HUDEP-2 (cell line): ENCODE measurements at regions not wholly inside any gene's neighbourhood (a gene's known extent, or its start where the extent isn't known, plus 50 kb on each side); places are given as distances from the start of the nearest gene placed in this dataset.

Experiments used
- DNase-seq, 76 experiments: peaks; one replicate each; lab custom pipeline; 2025; ENCODE audit not compliant: unreplicated experiment in 76 of 76; lab: John Stamatoyannopoulos, UW

DNA sequence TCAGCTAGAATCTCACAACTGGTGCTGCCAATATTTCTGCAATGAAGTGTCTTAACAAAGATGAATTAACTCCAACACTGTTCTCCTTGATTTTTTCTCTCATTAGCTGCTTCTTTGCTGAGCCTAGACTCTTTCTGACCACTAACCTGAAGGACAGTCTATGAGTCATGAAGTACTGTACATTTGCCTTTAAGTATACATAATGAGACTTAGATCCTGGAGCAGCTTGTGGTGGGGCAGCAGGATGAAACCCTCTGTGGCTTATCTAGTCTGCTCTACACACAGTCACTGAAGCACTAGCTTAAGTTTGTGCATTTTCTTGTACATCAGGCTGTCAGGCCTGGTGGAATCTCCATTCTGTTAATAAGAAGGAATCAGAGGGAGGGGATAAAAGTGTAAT, 307.4 kb upstream of the SMIM31 start:
- DNase-seq: peak in 9 of 76 experiments; percentile 2 to 43 (median 15)

DNA sequence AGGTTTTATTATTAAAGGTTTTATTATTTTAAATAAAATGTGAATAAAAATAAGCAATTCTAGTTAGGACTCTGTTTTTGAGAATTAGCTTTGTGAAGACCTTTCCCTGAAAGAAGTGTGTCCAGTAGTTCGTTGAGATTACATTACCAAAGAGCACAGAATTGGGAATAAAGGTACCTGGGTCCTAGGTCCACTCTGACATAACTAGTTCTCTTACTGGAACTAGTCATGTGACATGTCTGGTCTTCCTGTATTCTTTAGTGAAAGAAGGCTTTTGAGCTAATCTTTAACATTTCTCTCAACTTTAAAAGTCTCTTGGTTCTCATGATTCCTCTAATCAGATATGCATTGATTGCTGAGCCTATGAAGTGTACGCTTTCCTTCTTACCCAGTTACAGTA, 292.0 kb upstream of the SMIM31 start:
- DNase-seq: no peak

DNA sequence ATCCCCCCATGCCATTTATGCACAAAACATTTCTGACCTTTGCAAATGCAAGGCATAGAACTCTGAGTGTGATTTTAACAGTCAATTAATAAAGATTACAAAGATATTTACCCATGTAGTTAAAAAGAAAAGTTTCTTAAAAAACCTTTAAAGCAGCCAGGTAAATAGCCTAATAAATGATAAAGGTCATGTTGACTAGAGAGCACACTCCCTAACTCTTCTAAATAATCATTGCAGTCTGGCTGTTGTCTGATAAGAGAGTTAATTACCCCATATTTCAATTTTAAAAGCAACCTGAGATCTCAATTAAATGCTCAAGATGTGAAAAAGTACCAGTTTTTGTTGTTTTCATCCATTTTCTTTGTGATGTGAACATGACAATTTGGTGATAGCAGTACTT, 291.5 kb upstream of the SMIM31 start:
- no peak for DNase-seq

DNA sequence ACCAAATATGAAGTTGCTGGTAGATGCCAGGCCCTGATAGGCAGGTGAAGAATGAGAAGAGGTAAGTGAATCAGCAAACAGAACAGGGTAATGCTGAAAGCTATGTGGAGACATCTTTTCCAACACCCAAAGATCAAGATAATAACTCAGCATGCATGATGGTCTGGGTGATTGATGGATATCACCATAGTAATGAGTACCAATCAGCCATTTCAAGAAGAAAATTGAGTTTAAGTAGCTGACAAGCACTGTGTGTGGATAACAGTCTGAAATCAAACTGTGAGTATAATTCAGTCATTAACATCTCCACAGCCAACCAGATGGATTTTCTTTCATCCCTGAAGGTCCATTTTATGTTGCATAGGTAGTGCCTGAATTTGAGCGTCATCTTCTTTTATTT, 289.6 kb upstream of the SMIM31 start:
- DNase-seq: no peak

DNA sequence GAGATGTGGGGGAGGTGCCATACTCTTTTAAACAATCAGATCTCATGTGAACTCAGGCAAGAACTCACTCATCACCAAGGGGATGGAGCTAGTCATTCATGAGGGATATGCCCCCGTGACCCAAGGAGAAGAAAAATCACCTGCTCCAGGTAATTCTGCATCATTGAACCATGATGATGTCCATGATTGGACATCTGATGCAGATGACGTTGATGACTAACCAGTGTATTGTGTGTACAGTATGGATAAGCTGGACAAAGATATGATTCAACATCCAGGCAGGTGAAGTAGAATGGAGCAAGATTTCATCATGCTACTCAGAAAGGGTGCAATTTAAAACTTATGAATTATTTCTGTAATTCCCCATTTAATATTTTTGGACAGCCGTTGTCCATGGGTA, 286.4 kb upstream of the SMIM31 start:
- DNase-seq: no peak

DNA sequence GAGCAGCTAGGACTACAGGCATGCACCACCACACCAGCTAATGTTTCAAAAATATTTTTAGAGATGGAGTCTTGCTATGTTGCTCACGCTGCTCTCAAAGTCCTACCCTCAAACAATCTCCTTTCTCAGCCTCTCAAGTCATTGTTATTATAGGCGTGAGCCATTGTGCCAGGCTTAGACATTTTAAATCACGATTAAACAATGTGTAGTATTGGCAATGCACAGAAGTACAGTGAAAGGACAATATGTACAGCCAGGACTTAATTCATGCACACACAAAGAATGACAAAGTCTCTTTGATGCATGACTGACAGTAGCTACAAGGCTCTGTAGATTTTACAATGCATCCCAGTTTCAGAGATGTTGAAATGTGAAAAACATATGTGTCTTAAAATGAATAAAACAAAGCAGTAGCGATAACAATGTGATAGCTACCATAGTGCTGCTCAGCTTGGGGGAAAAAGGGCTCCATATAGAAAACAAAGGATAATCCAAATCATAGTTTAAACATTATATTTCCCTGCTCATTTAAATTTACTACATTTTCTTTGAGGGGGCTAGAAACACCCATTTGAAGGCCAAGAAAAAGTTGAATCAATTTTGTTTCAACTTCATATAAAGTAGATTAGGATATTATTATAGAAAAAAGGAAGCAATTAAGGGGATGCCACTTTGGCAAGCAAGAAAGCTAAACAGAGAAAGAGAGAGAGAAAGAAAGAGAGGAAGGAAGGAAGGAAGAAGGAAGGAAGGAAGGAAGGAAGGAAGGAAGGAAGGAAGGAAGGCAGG, 272.4 kb upstream of the SMIM31 start:
- no peak for DNase-seq

DNA sequence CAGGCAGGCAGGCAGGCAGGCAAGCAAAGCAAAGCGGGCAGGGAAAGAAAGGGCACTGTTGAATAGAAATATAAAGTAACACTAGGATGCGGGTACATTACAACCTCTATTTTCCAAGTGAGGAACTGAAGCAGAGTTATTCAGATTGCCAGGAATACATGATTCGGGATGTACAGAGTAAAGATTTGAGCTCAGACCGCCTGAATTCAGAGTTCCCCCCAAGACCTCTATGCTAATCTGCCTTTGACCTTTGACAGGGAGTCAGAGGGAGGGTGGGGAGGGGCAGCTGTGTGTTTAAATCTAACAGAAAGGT, 271.9 kb upstream of the SMIM31 start:
- no peak for DNase-seq

DNA sequence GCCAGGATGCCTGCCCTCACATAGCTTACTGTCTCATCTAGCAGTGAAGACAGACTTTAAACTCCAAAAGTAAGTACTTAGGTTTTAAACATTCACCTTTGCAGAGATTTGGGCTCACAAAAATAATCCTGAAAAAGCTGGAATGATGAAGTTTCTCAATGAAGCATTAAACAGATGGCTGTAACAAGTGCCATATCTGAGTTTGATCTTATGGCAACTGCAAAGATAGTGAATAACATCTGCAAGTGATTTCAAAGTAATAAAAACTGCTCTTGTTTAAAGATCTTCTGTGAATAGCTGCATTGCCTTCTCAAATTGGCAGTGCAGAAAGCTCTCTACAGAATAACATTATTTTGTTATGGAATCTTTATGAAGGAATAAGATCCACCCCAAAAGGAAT, 271.2 kb upstream of the SMIM31 start:
- no peak for DNase-seq

DNA sequence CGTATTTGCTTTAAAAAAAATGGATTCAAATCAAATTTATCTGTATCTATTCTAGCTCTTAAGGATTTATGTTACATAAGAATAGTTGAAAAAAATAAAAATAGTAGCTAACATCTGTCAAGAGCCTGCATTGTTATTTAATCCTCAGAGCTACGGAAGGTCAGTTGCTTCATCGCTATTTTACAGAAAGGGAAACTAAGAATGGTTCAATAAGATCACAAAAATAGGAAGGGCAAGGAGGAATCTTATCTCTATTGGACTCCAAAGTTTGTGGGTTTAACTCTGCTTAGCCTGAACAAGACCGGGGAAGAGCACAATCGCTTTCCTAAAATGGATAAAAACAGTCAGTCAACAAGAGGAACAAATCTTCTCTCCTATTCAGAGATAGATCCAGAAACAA, 270.2 kb upstream of the SMIM31 start:
- DNase-seq: no peak

DNA sequence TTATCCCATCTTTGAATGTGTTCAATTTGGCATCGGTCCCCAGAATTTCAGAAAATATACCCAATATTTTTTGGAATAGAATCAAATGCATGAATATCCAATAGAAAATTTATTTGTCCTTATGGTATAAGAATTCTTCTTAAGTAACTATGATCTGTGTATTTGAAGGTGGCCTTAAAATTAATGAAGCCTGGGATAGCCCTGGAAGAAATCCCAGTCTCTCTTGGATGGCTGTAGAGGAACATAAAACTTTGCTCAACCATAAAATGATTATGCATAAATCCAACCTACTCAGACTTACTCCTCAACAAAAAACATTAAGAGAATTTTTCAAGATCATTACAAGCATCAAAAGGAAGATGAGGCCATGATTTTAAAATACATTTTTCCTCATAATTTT, 269.4 kb upstream of the SMIM31 start:
- no peak for DNase-seq

DNA sequence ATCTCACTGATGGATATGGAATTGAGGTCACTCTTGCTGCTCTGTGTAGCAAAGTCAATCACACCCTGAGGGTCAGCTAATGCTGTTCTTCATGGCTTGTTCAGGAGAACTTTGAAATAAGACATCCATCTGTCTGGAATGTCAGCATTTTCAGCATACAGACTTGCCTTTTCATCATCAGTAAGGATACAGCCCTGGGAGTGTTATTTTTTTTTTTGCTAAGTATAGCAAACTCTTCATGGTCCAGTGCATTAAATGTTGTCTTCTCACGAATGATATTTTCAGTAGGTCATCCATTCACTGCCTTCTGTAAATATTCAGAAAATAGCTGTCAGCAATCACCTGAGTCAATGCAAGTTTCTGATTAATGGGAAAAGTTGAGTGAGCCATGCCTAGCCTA, 268.8 kb upstream of the SMIM31 start:
- DNase-seq: no peak

DNA sequence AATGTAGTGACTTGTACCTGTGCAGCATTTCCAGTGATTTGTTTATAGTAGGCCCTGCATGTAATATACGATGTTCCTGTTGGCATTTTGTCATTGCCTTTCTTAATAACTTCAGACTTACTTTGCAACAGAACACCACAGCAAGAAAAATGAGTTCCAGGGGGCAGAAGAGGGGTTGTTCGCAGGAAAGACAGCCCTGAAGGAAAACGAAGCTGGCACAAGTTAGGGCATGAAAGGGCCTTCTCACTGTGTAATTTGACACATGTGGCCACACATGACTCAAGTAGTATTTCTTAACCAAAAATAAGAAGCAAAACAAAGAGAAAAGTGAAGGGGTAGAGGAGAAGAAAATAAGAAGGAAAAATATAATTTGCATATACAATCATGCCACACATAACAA, 265.8 kb upstream of the SMIM31 start:
- DNase-seq: no peak

DNA sequence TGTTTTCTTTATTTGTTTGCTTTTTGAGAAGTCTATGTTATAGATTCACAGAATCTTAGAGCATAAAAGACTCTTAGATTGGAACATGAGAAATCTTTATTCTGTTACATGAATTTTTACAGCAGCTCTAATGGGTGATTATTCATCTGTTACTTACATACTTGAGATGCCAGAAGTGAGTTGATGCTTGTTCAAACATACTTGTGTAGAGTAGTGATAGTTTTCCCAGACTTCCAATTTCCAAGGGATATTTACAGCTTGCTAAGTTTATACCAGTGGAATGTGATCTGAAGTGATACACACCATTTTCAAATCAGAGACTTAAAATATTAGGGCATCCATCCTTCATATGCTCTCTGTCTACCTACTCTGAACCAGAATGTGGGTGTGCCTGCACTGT, 252.9 kb upstream of the SMIM31 start:
- no peak for DNase-seq

DNA sequence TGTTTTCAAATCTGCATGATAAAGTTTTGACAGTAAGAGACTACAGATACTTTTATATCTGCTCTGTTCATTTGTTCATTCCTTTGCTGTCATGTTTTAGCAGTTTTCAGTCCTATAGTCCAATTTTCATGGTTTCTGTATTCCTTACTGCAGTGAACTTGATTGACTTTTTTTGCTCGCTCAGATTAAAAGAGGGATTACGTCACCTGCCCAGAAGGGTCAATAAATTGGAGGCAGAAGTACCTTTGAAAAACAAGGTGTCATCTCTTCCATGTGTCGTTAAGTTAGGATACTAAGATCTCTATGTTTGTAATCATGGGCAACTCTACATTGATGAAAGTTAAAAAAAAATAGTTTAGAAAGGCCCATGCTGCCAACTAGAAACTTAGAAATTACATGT, 250.1 kb upstream of the SMIM31 start:
- DNase-seq: no peak

DNA sequence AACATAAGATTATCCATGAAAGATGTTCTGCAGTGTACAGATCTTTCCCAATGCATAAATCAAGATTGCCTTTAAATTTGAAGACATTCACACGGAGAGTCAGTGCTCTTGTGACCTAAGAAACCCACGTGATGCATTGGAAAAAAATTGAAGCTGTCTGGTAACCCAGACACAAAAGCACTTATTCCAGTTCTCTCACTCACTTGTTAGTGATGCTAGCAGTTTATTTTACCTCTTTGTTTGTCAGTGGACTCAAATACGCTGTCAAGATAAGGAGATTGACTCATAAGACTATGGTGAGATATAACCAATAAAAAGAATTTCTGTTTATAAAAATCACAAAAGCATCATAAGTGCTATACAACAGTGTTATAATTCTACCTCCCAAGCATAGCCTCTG, 245.8 kb upstream of the SMIM31 start:
- DNase-seq: no peak

DNA sequence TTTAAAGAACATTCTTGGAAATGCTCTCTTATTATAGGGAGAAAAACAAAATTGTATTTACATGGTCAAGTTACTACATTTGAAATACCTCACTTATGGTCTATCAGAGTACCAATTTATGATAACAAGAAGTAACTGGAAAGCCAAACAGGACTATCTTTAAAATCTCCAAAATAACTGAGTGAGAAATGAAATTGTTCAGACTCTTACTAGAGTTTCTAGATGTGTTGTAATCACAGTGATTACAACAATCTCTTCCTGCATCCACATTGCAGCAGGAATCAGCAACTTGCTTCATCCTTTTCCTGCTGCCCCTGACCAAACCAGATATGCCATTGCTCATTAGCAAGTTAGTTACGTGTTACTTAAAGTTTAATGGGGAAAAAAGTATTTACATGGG, 245.2 kb upstream of the SMIM31 start:
- no peak for DNase-seq

DNA sequence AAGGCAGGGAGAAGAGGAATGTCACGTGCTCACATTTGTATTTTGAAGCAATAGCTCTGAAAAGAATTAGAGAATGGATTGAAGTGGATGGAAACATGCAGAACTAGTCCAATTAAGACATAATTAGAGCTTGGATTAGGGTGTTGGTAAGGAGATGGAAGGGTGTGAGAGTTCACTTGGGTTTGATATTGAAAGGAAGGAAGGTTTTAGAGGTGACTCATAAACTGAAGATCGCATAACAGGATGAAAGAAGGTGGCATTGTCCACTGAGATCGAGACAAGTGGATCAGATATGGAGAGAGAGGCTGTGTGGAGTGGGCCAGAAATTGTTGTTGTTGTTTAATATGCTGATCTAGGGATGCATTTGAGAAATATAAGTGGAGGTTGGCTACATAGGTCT, 244.0 kb upstream of the SMIM31 start:
- peak in 2 of 76 experiments; percentile 4 to 19 for DNase-seq

DNA sequence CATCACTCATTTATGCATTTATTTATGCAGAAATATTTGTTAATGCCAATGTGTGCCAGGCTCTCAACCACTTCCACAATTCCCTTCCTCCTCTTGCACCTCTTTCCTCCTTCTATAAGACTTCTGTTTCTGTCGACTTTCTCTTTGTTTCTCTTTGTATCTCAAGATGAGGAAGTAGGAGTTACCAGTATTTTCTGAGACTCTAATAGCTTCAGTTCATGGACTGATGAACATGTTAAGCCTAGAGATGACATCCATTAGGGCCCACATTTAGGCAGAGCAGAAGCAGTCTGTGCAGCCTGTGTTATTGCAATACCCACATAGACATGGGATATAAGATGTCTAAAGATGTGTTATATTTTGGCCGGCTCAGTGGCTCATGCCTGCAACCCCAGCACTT, 241.8 kb upstream of the SMIM31 start:
- DNase-seq: no peak

DNA sequence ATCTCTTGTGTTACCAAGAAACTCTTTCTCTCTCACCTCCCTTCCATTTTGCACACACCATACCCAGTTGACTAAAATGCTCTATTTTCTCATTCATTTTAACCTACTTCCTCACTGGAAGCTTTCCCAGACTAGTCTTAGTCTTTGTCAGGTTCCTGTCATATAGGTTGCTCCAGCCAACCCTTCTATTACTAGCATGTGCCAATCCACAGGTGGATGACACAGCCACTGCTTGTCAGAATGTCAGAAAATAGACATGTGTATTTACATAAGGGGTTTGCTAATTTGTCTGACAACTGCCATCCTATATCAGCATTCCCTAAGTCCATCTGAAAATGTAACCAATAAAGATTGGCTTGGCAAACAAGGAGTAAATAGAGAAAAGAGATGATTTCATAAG, 239.2 kb upstream of the SMIM31 start:
- no peak for DNase-seq

DNA sequence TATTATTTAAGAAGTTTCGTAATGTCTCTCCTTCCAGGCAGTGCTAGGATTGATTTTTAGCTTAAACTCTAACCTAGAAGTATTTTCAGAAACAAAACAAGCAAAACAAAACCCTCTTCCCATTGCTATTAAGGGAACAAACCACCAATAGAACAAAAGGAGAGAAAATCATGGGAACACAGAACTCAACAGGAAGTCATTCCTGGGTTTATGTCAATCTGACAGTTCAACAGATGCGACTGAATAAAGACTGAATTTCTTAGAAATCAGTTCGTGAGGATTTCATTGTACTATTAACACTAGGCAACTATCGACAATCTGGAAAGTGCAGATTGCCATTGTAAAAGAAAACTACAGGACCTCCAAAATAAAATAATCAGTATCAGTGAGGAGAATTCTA, 229.1 kb upstream of the SMIM31 start:
- no peak for DNase-seq

DNA sequence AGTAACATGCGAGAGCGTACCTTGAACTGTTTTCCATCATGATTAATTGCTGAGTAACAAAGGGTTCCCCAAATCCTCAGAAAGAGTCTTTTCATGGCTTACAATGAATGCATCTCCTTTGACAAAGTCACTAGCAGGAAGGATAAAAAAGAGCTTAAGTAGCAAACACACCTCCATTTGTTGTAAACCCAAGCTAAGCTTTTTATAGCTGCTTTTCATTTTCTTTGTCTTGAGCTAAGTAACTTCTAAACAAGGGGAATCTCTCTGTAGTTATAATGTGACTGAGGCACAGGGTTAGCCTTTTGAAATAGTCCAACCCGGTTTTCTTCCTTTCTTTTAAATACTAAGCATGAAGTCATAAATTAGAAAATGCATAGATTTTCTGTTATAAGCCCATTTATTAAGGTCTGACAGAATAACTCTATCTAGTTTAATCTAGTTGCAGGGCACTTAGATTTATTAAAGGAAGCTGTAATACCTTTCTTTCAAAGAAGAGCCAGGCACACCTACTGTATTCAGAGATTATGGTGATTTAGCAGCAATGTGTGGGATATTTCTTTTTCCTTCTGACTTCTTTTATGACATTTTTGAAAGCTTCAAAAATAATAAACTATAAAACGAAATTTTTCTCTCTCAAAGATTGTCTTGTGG, 226.9 kb upstream of the SMIM31 start:
- no peak for DNase-seq

DNA sequence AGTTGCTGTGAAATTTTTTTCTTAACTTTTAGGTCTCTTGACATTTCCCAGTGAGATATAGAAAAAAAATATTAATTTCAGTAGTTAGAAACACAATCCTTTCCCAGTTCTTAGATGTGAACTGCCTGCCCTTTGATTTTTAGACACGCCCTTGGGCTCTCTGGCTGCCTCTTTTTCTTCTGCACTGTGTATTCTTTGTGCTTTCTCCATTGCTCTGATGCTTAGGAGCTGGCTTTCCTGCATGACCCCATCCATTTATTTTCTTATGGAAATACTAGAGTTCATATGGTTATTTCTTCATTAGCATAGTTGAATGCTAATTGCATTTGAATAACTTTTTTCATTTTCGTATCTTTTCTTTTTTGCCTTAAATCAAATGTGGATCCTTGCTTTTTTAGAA, 224.9 kb upstream of the SMIM31 start:
- DNase-seq: no peak

DNA sequence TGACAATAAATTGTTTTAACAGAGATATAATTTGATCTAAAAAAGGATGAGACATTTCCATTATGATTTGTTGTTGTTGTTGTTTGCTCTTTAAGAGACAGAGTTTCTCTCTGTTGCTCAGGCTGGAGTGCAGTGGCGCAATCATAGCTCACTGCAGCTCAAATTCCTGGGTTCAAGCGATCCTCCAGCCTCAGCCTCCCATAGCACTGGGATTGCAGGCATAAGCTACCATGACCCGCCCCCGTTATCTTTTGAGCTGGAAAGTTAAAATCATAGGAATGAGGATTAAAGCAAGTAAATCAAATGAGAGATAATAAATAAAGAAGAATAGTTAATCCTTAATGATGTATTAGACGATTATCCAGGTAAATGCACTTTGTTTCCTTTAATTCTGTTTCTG, 224.4 kb upstream of the SMIM31 start:
- DNase-seq: no peak
